Left renal cortex interstitium (tissue), 4 donors: ENCODE measurements at regions not wholly inside any gene's neighbourhood (a gene's known extent, or its start where the extent isn't known, plus 50 kb on each side); places are given as distances from the start of the nearest gene placed in this dataset.

Experiments
- DNase-seq, 4 donors: peaks; one replicate each; pipeline ENCODE4 v3.0.0-alpha.2; 2013; ENCODE audit warnings: low read depth in 4 of 4, low spot score in 2 of 4, missing footprints in 1 of 4

- no peak for DNase-seq
Observed at GRCh38 chr2:10183146-10183675, 60.7 kb downstream of the RRM2 start.

GRCh38 chr2:10184421-10184820, 61.9 kb downstream of the RRM2 start:
- no peak for DNase-seq

GRCh38 chr2:10185046-10185445, 62.5 kb downstream of the RRM2 start:
- DNase-seq: no peak

GRCh38 chr2:10185755-10186154, 63.2 kb downstream of the RRM2 start:
- no peak for DNase-seq

- DNase-seq: no peak
Observed at GRCh38 chr2:10186868-10187535, 64.5 kb downstream of the RRM2 start.

- DNase-seq: no peak
Observed at GRCh38 chr2:10187661-10188060, 65.1 kb downstream of the RRM2 start.

- no peak for DNase-seq
Observed at GRCh38 chr2:10188211-10188610, 65.7 kb downstream of the RRM2 start.

- DNase-seq: no peak
Observed at GRCh38 chr2:10188729-10189305, 66.3 kb downstream of the RRM2 start.

- DNase-seq: no peak
Observed at GRCh38 chr2:10190255-10190654, 67.7 kb downstream of the RRM2 start.

- DNase-seq: no peak
Observed at GRCh38 chr2:10190737-10191532, 68.4 kb downstream of the RRM2 start.

GRCh38 chr2:10191554-10191953, 69.0 kb downstream of the RRM2 start:
- no peak for DNase-seq

GRCh38 chr2:10192392-10193015, 70.0 kb downstream of the RRM2 start:
- no peak for DNase-seq

- no peak for DNase-seq
Observed at GRCh38 chr2:10193276-10193795, 70.8 kb downstream of the RRM2 start.

- no peak for DNase-seq
Observed at GRCh38 chr2:10193851-10194820, 71.6 kb downstream of the RRM2 start.

- DNase-seq: no peak
Observed at GRCh38 chr2:10195278-10196109, 73.0 kb downstream of the RRM2 start.

- no peak for DNase-seq
Observed at GRCh38 chr2:10196110-10196892, 73.8 kb downstream of the RRM2 start.

- DNase-seq: no peak
Observed at GRCh38 chr2:10196948-10197696, 74.6 kb downstream of the RRM2 start.
